RWPE2 (cell line): ENCODE measurements at regions not wholly inside any gene's neighbourhood (a gene's known extent, or its start where the extent isn't known, plus 50 kb on each side); places are given as distances from the start of the nearest gene placed in this dataset.

Experiments used
- ATAC-seq: fragments of 200-7000 bp; cut with Tn5 transposase; 3 replicates; pipeline ENCODE4 v1.9.1; 2021; ENCODE audit warnings: low read depth
- DNase-seq: peaks from one replicate; pipeline ENCODE4 v3.0.0-alpha.2; 2020; ENCODE audit warnings: low spot score
- H3K27ac ChIP-seq: fragments of 450-650 bp; 2 replicates; pipeline ENCODE4 v1.5.1; 2017; ENCODE audit warnings: mild to moderate bottlenecking; ENCODE audit not compliant: poor library complexity, severe bottlenecking
- H3K27me3 ChIP-seq: fragments of 250-450 bp; sonication (Bioruptor Pico); 2 replicates; pipeline ENCODE4 v1.5.1; 2021; ENCODE audit warnings: mild to moderate bottlenecking, moderate library complexity; ENCODE audit not compliant: insufficient read depth, poor library complexity, severe bottlenecking
- H3K36me3 ChIP-seq: fragments of 250-450 bp; sonication (Bioruptor Pico); 2 replicates; pipeline ENCODE4 v1.5.1; 2020; ENCODE audit warnings: low read depth, mild to moderate bottlenecking, moderate library complexity
- H3K4me1 ChIP-seq: fragments of 250-450 bp; sonication (Bioruptor Pico); 2 replicates; pipeline ENCODE4 v1.5.1; 2021; ENCODE audit warnings: mild to moderate bottlenecking, moderate library complexity; ENCODE audit not compliant: insufficient read depth, poor library complexity, severe bottlenecking
- H3K4me3 ChIP-seq: fragments of 250-450 bp; sonication (Bioruptor Pico); 2 replicates; pipeline ENCODE4 v1.5.1; 2021; ENCODE audit warnings: mild to moderate bottlenecking, moderate library complexity; ENCODE audit not compliant: severe bottlenecking
- H3K9me3 ChIP-seq: fragments of 250-450 bp; sonication (Bioruptor Pico); 2 replicates; pipeline ENCODE4 v1.5.1; 2021; ENCODE audit warnings: mild to moderate bottlenecking, moderate library complexity; ENCODE audit not compliant: severe bottlenecking
- CTCF ChIP-seq: fragments of 450-650 bp; IDR thresholded peaks from one replicate; pipeline ENCODE4 v1.5.1; 2017; ENCODE audit warnings: mild to moderate bottlenecking, moderate library complexity; ENCODE audit not compliant: poor library complexity, severe bottlenecking

- H3K4me1 ChIP-seq = peaks cover 9% of the 10 kb centered on the region
- no peak overlapping the region for H3K4me3 ChIP-seq
- no peak for ATAC-seq
- H3K27ac ChIP-seq = no peak overlapping the region
- TF ChIP-seq CTCF = no peak
- no peaks in the 10 kb centered on the region for H3K9me3 ChIP-seq
- DNase-seq = no peak
- no peaks in the 10 kb centered on the region for H3K27me3 ChIP-seq
- H3K36me3 ChIP-seq = no peaks in the 10 kb centered on the region
These were observed 120.0 kb upstream of the PWP1 start for GRCh38 chr12:107565551-107565950.

GRCh38 chr12:107567876-107568619 lies 117.6 kb upstream of the PWP1 start:
- no peaks in the 10 kb centered on the region for H3K36me3 ChIP-seq
- H3K9me3 ChIP-seq = no peaks in the 10 kb centered on the region
- no peak overlapping the region for H3K27ac ChIP-seq
- H3K27me3 ChIP-seq = no peaks in the 10 kb centered on the region
- H3K4me1 ChIP-seq = peaks cover 3% of the 10 kb centered on the region
- DNase-seq = no peak
- H3K4me3 ChIP-seq = no peak overlapping the region
- TF ChIP-seq CTCF = no peak
- no peak for ATAC-seq

GRCh38 chr12:107568718-107569117 lies 116.9 kb upstream of the PWP1 start:
- Histone ChIP-seq H3K27ac (no peak overlapping the region), H3K9me3 (no peaks in the 10 kb centered on the region), H3K4me1 (peaks cover 3% of the 10 kb centered on the region), H3K4me3 (no peak overlapping the region), H3K36me3 (no peaks in the 10 kb centered on the region), H3K27me3 (no peaks in the 10 kb centered on the region)
- DNase-seq (no peak), ATAC-seq (peak; percentile 87)
- no peak for TF ChIP-seq CTCF

GRCh38 chr12:107570721-107571120 lies 114.9 kb upstream of the PWP1 start:
- Histone ChIP-seq H3K9me3 (no peaks in the 10 kb centered on the region), H3K4me3 (no peak overlapping the region), H3K36me3 (no peaks in the 10 kb centered on the region), H3K4me1 (peaks cover 3% of the 10 kb centered on the region), H3K27me3 (no peaks in the 10 kb centered on the region), H3K27ac (no peak overlapping the region)
- ATAC-seq = 0 out of 3 replicates have a peak, but pooled peaks have one; percentile 46
- no peak for TF ChIP-seq CTCF
- DNase-seq = no peak

GRCh38 chr12:107571492-107571891 lies 114.1 kb upstream of the PWP1 start:
- DNase-seq (no peak), ATAC-seq (no peak)
- no peak for TF ChIP-seq CTCF
- Histone ChIP-seq H3K4me1 (peaks cover 3% of the 10 kb centered on the region), H3K27ac (no peak overlapping the region), H3K27me3 (no peaks in the 10 kb centered on the region), H3K4me3 (no peak overlapping the region), H3K36me3 (no peaks in the 10 kb centered on the region), H3K9me3 (no peaks in the 10 kb centered on the region)
